Lower leg skin (tissue), 4 donors: ENCODE measurements at regions not wholly inside any gene's neighbourhood (a gene's known extent, or its start where the extent isn't known, plus 50 kb on each side); places are given as distances from the start of the nearest gene placed in this dataset.
A peak's percentile ranks its signal among the peaks of the same experiment; 100 is the strongest.

Source experiments
- DNase-seq, 2 donors: peaks; one replicate each; pipeline ENCODE4 v3.0.0-alpha.2; 2019; ENCODE audit warnings: low spot score in 2 of 2
- H3K4me3 ChIP-seq: fragments of 200-600 bp; sonication (generic); 2 replicates; pipeline ENCODE4 v1.5.1; 2017; ENCODE audit warnings: mild to moderate bottlenecking, low read depth; ENCODE audit not compliant: poor library complexity, severe bottlenecking
- CTCF ChIP-seq, 3 donors: fragments of 450-650 bp; IDR thresholded peaks; one replicate each; pipeline ENCODE4 v1.5.1; 2016; ENCODE audit warnings: antibody characterized with exemption in 3 of 3, mild to moderate bottlenecking in 3 of 3, moderate library complexity in 2 of 3
- POLR2A ChIP-seq, 2 donors: fragments of 450-650 bp; IDR thresholded peaks; one replicate each; pipeline ENCODE4 v1.6.1; 2016 to 2017; ENCODE audit warnings: antibody characterized with exemption in 2 of 2, mild to moderate bottlenecking in 1 of 2, moderate library complexity in 1 of 2
- WGBS, 2 donors: methylation state at CpG; one replicate each; pipeline ENCODE4 v1.1.5; 2018; 5-methylcytosine and 5-hydroxymethylcytosine counted together
- intact Hi-C: fragments of 100-400 bp; cut with DNase I; formaldehyde crosslinking; loops from one replicate; pipeline ENCODE4 v1.15.0; 2023; ENCODE audit warnings: low total_unique reads

GRCh38 chr7:118753479-118753878, 529.0 kb downstream of the ANKRD7 start:
- WGBS, 2 donors = 95 to 100% methylated on average over 1 of the region's 1 CpG

GRCh38 chr7:118754608-118755007, 530.1 kb downstream of the ANKRD7 start:
- intact Hi-C loops = no loop called here
- no peak for DNase-seq
- no peak overlapping the region for H3K4me3 ChIP-seq
- 40 to 49% methylated on average over 3 of the region's 3 CpGs for WGBS, 2 donors
- TF ChIP-seq CTCF (IDR thresholded peaks at IDR 0.05) (no peak), POLR2A (IDR thresholded peaks at IDR 0.05) (no peak)

More at GRCh38 chr7:118753479-118753878, 529.0 kb downstream of the ANKRD7 start:
- H3K4me3 ChIP-seq = no peak overlapping the region
- no peak for DNase-seq
- TF ChIP-seq POLR2A (IDR thresholded peaks at IDR 0.05) (no peak), CTCF (IDR thresholded peaks at IDR 0.05) (no peak)
- intact Hi-C loops = no loop called here

GRCh38 chr7:118755067-118755625, 530.6 kb downstream of the ANKRD7 start:
- WGBS, 2 donors = 27 to 35% methylated on average over 3 of the region's 3 CpGs
- intact Hi-C loops = no loop called here
- H3K4me3 ChIP-seq = no peak overlapping the region
- DNase-seq = peak in 1 of 2 donors; percentile 37
- TF ChIP-seq CTCF (IDR thresholded peaks at IDR 0.05) = no peak
- TF ChIP-seq POLR2A (IDR thresholded peaks at IDR 0.05) = no peak

GRCh38 chr7:118757066-118757465, 532.6 kb downstream of the ANKRD7 start:
- no peak for TF ChIP-seq POLR2A (IDR thresholded peaks at IDR 0.05)
- intact Hi-C loops = no loop called here
- H3K4me3 ChIP-seq = no peak overlapping the region
- no peak for DNase-seq
- 75 to 88% methylated on average over 3 of the region's 3 CpGs for WGBS, 2 donors

- intact Hi-C loops = no loop called here
- TF ChIP-seq POLR2A (IDR thresholded peaks at IDR 0.05) = no peak
- TF ChIP-seq CTCF (IDR thresholded peaks at IDR 0.05) = no peak
- no peak overlapping the region for H3K4me3 ChIP-seq
- no peak for DNase-seq
These were observed 534.1 kb downstream of the ANKRD7 start for GRCh38 chr7:118758582-118758981.

- TF ChIP-seq POLR2A (IDR thresholded peaks at IDR 0.05) (no peak), CTCF (IDR thresholded peaks at IDR 0.05) (no peak)
These were observed 535.4 kb downstream of the ANKRD7 start for GRCh38 chr7:118759921-118760320.

More at GRCh38 chr7:118759921-118760320, 535.4 kb downstream of the ANKRD7 start:
- H3K4me3 ChIP-seq = no peak overlapping the region
- intact Hi-C loops = no loop called here
- DNase-seq = no peak
